PFSK-1 (cell line): ENCODE measurements at regions not wholly inside any gene's neighbourhood (a gene's known extent, or its start where the extent isn't known, plus 50 kb on each side); places are given as distances from the start of the nearest gene placed in this dataset.

Experiments
- FOXP2 ChIP-seq: optimal IDR thresholded peaks from 2 replicates; pipeline ENCODE3; 2011; ENCODE audit warnings: borderline replicate concordance, control low read depth, inconsistent platforms; ENCODE audit not compliant: insufficient read depth; ENCODE audit errors: extremely low read length, extremely low read depth
- POLR2AphosphoS5 ChIP-seq: IDR thresholded peaks from 2 replicates; pipeline ENCODE4 v1.6.1; 2012; ENCODE audit warnings: low read depth, mild to moderate bottlenecking, control low read depth, low read length, moderate library complexity
- REST ChIP-seq, 2 experiments: IDR thresholded peaks; 2 replicates each; pipeline versions ENCODE4 v1.6.1 to v1.8.0; 2011 to 2012; ENCODE audit warnings: low read depth in 2 of 2, low read length in 2 of 2, control low read depth in 1 of 2, inconsistent platforms in 1 of 2, mild to moderate bottlenecking in 1 of 2, moderate library complexity in 1 of 2; ENCODE audit not compliant: insufficient read depth in 1 of 2
- SIN3A ChIP-seq: IDR thresholded peaks from 2 replicates; pipeline ENCODE4 v1.6.1; 2012; ENCODE audit warnings: mild to moderate bottlenecking, low read length, moderate library complexity, borderline replicate concordance; ENCODE audit not compliant: insufficient read depth
- TAF1 ChIP-seq: IDR thresholded peaks from 2 replicates; pipeline ENCODE4 v1.6.1; 2012; ENCODE audit warnings: low read length, control low read depth, borderline replicate concordance; ENCODE audit not compliant: insufficient read depth

DNA sequence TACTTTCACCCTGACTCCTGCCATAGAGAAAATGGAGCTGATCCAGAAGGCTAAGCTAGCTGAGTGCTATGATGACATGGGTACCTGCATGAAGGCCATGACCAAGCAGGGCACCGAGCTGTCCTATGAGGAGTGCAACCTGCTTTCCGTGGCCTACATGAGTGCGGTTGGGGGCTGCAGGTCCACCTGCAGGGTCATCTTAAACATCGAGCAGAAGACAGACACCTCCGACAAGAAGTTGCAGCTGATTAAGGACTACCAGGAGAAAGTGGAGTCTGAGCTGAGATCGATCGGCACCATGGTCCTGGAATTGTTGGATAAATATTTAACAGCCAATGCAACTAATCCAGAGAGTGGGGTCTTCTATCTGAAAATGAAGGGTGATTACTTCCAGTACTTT lies 438.0 kb downstream of the TMA16 start:
- TF ChIP-seq POLR2AphosphoS5 (no peak), TAF1 (no peak), FOXP2 (no peak), SIN3A (no peak), REST (IDR thresholded peaks at IDR 0.05; ENCODE audit: insufficient read depth in 1 of 2, low read depth in 2 of 2, low read length in 2 of 2) (no peak)

DNA sequence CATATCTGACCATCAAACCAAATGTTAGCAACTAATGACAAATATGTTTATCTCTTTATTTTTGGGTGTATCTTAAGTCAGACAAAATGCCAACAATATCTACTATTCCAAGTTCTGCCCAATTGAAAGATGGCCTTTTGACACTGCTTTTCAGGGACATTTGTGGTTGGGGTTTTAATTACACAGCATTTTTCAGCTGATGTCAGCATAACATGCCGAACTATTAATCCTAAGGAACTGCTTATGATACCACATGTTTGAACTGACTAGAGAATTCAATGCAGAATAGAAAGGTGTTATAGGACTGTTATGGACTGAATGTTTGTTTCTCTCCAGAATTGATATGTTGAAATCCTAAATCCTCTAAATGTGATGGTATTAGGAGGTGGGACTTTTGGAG lies 445.1 kb downstream of the TMA16 start:
- TF ChIP-seq TAF1 (no peak), FOXP2 (no peak), SIN3A (no peak), POLR2AphosphoS5 (no peak), REST (IDR thresholded peaks at IDR 0.05; ENCODE audit: insufficient read depth in 1 of 2, low read depth in 2 of 2, low read length in 2 of 2) (no peak)

GRCh38 chr4:163941221-163941905 lies 446.9 kb downstream of the TMA16 start:
- TF ChIP-seq FOXP2 (no peak), REST (IDR thresholded peaks at IDR 0.05; ENCODE audit: insufficient read depth in 1 of 2, low read depth in 2 of 2, low read length in 2 of 2) (no peak), TAF1 (no peak), POLR2AphosphoS5 (no peak), SIN3A (no peak)

- no peak for TF ChIP-seq FOXP2
- TF ChIP-seq REST (IDR thresholded peaks at IDR 0.05; ENCODE audit: insufficient read depth in 1 of 2, low read depth in 2 of 2, low read length in 2 of 2), result no peak
- no peak for TF ChIP-seq SIN3A
- no peak for TF ChIP-seq POLR2AphosphoS5
- no peak for TF ChIP-seq TAF1
These were observed 454.5 kb downstream of the TMA16 start for GRCh38 chr4:163948920-163949455.

- TF ChIP-seq REST (IDR thresholded peaks at IDR 0.05; ENCODE audit: insufficient read depth in 1 of 2, low read depth in 2 of 2, low read length in 2 of 2) (no peak), POLR2AphosphoS5 (no peak), TAF1 (no peak), FOXP2 (no peak), SIN3A (no peak)
These were observed 455.6 kb downstream of the TMA16 start for GRCh38 chr4:163949976-163950601.
